K562 (cell line): ENCODE measurements at regions not wholly inside any gene's neighbourhood (a gene's known extent, or its start where the extent isn't known, plus 50 kb on each side); places are given as distances from the start of the nearest gene placed in this dataset.

Source experiments
- CTCF ChIP-seq, 3 experiments: IDR thresholded peaks in 2 of 3; conservative IDR thresholded peaks in 1 of 3; 2 replicates each; pipeline ENCODE4 v1.5.1; 2011 to 2012; ENCODE audit warnings: low read length in 3 of 3, mild to moderate bottlenecking in 3 of 3, control low read depth in 2 of 3, improper control_type of control experiment in 1 of 3, inconsistent platforms in 1 of 3, low read depth in 1 of 3, mixed read lengths in 1 of 3, moderate library complexity in 1 of 3; ENCODE audit not compliant: insufficient read depth in 2 of 3
- TF ChIP-seq, protein P1 (sequence below): IDR thresholded peaks from 2 replicates; pipeline ENCODE4 v1.6.1; 2016; ENCODE audit warnings: missing genetic modification characterization, missing compliant biosample characterization

- TF ChIP-seq, protein P1, sequence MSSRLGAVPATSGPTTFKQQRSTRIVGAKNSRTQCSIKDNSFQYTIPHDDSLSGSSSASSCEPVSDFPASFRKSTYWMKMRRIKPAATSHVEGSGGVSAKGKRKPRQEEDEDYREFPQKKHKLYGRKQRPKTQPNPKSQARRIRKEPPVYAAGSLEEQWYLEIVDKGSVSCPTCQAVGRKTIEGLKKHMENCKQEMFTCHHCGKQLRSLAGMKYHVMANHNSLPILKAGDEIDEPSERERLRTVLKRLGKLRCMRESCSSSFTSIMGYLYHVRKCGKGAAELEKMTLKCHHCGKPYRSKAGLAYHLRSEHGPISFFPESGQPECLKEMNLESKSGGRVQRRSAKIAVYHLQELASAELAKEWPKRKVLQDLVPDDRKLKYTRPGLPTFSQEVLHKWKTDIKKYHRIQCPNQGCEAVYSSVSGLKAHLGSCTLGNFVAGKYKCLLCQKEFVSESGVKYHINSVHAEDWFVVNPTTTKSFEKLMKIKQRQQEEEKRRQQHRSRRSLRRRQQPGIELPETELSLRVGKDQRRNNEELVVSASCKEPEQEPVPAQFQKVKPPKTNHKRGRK (tag) = no peak
- no peak for TF ChIP-seq CTCF (IDR thresholded peaks at IDR 0.05 in 2 of 3, conservative IDR thresholded peaks at IDR 0.05 in 1 of 3; ENCODE audit: insufficient read depth in 2 of 3, low read depth in 1 of 3, low read length in 3 of 3)
These were observed 155.5 kb downstream of the ZNF248 start for GRCh38 chr10:37701781-37702493.
